ENCODE measurements at regions not wholly inside any gene's neighbourhood (a gene's known extent, or its start where the extent isn't known, plus 50 kb on each side); places are given as distances from the start of the nearest gene placed in this dataset.

DNA sequence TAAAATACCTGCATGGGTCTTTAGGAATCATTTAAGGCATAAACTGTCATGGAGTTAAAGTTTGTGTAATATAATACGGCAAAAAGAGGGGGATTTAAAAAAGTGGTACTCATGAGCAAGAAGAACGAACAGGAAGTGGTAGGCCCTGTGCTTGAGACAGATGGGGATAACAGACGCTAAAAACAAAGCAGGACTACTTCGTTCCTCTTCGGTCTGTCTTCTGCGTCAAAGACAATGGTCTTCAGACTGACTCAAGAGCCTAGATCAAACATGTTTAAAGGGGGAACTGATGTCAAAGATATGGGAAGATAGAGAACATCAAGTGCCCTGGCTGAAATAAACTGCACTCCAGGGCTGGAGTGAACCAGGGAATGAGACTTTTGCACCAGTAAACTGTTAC is 59.8 kb upstream of the RFX3 start:
- no peak for TF ChIP-seq POLR2AphosphoS5 (IDR thresholded peaks at IDR 0.05)
- no peak for TF ChIP-seq CTCF (IDR thresholded peaks at IDR 0.05)
- no peak for TF ChIP-seq POLR2A (IDR thresholded peaks at IDR 0.05)

Measured in breast epithelium (tissue), 3 donors.